NCI-H460 (cell line): ENCODE measurements at regions not wholly inside any gene's neighbourhood (a gene's known extent, or its start where the extent isn't known, plus 50 kb on each side); places are given as distances from the start of the nearest gene placed in this dataset.

Source experiments
- DNase-seq: peaks from one replicate; pipeline ENCODE4 v3.0.0-alpha.2; 2016; ENCODE audit warnings: low read depth; ENCODE audit errors: extremely low read depth

DNA sequence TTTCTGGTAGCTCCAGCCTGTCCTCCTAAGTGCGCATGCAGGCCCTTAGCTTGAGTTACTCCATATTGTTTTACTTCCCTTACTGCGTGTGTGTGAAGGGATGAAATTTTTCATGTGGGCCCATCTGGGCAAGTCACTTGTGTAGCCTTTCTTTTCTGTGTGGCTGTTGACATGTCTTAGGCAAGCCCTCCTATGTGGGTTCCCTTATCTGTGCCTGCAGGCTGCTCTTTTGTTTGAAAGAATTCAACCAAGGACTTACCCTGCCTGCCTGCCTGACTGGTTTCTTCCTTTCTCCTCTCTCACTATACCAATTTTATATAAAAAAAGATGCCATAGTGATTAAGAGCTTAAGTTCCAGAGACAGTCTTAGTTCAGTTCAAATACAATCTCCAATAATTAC lies 249.3 kb downstream of the ATG4C start:
- DNase-seq, result no peak

DNA sequence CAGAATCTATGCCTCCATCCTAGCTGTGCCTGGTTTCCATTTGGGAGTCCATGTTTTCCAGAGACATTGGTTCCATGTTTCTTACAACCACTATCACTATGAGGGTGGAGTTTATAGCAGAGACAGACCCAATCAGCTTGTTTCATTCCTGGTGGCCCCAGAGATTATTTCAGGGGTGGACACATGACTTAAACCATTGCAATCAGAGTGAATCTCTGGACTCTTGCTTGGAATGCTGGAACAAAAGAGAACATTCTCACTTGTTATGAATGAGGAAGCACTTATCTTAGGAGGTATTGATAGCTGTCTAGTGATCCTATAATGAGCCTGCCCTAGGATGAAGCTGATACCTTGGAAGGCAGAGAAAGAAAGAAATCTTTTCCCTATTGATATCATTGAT lies 250.3 kb downstream of the ATG4C start:
- DNase-seq, result no peak

DNA sequence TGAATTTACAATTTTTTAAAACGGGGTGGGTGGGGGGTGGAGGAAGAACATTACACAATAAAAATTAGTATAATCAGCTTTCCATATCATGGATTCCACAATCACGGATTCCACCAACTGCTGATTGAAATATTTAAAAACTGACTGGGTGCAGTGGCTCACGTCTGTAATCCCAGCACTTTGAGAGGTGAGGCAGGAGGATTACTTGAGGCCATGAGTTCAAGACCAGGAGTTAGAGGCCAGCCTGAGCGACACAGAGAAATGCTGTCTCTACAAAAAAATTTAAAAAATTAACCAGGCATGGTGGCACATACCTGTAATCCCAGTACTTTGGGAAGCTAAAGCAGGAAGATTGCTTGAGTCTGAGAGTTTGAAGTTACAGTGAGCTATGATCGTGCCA lies 254.7 kb downstream of the ATG4C start:
- no peak for DNase-seq

DNA sequence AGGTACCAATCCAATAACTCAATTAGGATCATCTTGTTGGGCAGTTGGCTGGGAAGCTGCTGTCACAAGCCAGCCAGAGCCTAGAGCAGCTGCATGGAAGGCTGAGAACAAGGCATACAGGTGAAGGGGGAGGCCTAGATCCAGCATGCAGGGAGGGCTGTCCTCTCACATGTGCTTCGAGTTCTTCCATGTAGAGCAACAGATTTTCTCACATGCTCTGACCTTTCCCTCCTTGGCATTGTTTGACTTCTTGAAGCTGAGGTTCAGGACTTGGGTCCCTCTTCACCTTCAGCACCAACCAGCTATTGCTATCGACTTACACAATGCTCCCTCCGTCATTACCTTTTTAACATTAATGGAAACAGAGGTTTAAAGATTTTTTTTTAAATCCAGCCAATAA lies 257.7 kb downstream of the ATG4C start:
- no peak for DNase-seq

DNA sequence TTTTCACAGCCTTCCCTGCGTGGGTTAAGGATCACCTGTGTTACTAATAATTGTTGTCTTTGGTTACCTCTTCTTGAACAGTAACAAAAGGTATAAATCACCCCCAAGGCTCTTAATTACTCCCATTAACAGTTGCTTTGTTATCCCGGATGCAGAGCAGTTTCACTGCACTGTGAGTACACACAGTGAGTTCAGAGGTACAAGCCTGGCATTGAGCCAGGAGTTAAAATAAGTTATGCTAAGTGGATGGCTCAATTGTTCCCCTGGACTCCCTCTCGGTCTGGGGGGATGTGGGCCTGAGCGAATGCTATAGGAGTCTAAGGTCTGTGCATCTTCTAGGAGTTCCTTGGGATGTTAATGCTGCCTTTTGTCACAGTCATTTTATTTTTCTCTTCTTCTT lies 258.3 kb downstream of the ATG4C start:
- DNase-seq, result no peak

DNA sequence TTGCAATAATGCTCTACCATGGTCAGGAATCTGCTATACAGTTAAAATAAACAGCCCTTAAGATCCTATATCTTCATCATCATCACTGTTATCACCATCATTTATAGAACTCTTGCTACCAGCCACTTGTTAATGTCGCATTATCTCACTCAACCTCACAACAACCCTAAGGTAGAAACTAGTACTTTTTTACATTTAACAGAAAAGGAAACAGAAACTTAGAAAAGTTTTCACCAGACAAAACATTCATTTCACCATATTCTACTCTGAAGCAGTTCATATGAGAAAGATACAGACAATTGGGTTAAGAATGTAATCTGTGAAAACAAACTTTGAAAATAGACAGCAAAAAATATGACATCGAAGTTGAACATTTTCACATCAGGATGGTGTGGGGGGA lies 262.6 kb downstream of the ATG4C start:
- no peak for DNase-seq

DNA sequence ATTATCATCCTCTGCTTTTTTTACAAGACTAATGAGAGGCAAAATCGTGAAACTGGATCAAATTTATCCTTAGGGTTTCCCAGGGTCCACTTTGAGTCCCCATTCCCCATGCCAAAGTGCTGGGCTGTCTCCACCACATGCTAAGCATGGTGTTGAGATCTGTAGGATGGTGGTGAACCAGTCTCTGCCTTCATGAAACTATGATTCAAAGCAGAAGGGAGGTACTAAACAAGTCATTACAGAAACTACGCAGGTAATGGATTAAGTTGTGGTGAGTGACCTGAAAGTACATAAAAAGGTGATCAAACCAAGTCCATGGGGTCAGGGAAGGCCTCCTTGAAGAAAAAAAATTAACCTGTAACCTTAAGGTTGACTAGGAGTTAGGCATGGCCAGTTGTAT lies 265.2 kb downstream of the ATG4C start:
- no peak for DNase-seq

DNA sequence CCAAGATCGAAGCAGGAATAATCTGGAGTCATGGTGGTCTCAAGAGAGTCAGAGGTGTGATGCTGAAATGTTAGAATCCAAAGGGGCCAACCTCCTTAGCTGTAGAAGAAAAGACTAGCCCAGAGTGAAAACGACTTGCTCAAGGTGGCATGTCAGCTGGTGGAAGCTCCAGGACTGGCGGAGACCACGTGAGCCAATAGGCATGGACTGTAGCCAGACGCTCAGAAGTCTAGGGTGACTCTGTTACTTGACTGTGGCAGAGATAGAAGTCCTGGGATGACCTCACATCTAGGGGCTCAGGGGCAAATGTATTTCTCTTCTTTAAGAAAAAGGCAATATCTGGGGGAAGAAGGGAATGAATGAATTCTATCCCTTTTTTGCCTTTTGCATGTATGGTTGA lies 267.4 kb downstream of the ATG4C start:
- no peak for DNase-seq

DNA sequence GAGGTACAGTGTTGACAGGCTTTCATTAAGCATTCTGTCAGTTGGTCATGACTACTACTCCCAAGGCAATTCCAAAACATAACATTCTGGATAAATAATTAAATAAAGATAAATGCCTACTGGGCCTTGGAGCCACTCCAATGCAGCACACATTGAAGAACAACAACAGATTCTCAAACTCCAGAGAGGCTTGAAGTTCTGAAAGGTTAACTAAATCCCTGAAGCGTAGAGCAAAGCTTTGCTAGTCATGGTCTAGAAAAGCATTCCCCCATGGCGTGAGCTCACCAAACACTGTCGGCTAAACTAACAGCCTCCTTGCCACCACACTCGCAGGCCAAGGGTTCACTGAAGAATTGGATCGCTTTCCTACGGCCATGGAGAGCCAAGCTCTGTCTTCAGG lies 268.0 kb downstream of the ATG4C start:
- DNase-seq, result no peak

DNA sequence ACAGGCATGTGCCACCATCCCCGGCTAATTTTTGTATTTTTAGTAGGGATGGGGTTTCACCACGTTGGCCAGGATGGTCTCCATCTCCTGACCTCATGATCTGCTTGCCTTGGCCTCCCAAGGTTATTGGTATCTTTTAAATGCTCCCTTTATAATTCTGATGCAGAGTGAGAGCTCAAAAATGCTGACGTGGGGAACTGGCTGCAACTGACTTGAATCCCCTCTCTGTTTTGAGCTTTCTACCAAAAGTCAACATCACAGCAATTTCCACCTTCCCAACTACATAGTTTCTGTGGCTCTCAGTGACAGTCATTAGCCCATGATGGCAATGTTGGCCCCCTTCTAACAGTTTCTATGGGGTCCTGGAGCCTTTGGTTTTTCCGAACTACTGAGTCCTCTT lies 268.2 kb upstream of the FOXD3 start:
- DNase-seq, result no peak

DNA sequence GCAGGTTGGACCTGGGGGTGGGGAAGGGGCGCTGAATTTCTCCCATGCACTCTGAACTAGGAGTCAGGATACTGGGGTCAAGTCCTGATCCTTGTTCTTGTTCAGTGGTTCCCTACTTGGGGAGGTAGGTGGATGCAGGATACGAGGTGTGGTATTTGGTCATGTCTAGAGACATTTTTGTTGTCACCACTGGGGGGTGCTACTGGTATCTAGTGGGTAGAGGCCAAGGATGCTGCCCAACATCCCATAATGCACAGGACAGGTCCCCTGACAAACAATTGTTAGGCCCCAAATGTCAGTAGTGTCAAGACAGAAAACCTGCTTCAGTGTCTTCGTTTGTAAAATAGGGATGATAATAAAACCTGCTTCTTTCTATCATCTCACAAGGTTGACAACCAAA lies 259.0 kb upstream of the FOXD3 start:
- DNase-seq, result no peak

DNA sequence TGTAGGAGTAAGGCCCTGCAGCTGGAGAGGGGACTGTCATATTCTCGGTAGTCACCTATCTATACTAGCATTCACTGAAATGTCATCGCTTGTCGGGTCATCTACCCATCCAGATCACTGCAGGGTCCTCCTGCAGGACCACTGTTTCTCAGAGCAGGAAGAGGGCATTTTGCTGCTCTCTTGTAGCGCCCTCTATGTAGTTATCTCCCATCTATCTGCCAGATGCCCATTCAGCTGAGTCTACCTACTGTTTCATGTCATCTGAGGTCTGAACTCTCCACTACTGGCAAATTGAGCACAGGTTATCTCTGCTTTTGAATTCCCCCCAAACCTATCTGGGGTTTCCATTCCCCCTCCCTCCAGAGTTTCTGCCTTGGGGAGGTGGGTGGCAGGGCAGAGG lies 258.2 kb upstream of the FOXD3 start:
- no peak for DNase-seq

DNA sequence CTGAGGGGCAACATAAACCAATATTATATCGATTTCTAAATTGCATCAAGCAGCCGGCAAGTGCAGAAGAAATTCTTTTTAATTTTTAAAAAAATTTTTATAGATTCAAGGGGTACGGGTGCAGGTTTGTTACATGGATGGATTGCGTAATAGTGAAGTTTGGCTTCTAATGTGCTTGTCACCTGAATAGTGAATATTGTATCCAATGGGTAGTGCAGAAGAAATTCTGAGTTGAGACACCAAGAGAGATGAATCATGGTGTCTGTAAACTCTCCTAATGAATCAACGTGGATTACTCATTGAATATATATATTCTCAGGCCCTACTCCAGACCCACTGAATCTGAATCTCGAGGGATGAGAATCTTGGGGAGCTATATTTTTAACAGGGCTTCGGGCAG lies 253.7 kb upstream of the FOXD3 start:
- DNase-seq, result no peak

DNA sequence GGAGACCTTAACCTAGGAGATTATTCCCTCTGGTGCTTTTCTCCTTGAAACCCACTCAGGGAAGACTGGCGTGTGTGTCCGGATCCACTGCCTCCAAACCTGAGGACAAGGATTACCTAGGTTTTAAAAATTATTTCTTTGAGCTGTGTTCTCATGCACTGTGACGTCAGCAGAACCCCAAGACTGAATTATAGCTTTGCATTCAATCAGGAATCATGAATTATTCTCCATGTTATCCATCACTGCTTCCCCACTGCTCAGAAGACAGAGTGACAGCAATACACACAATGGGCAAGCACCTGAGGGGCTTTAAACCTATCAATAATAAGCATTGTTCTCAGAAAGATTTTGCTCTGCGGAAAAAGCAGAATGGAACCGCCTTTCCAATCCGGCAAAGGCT lies 253.2 kb upstream of the FOXD3 start:
- no peak for DNase-seq

DNA sequence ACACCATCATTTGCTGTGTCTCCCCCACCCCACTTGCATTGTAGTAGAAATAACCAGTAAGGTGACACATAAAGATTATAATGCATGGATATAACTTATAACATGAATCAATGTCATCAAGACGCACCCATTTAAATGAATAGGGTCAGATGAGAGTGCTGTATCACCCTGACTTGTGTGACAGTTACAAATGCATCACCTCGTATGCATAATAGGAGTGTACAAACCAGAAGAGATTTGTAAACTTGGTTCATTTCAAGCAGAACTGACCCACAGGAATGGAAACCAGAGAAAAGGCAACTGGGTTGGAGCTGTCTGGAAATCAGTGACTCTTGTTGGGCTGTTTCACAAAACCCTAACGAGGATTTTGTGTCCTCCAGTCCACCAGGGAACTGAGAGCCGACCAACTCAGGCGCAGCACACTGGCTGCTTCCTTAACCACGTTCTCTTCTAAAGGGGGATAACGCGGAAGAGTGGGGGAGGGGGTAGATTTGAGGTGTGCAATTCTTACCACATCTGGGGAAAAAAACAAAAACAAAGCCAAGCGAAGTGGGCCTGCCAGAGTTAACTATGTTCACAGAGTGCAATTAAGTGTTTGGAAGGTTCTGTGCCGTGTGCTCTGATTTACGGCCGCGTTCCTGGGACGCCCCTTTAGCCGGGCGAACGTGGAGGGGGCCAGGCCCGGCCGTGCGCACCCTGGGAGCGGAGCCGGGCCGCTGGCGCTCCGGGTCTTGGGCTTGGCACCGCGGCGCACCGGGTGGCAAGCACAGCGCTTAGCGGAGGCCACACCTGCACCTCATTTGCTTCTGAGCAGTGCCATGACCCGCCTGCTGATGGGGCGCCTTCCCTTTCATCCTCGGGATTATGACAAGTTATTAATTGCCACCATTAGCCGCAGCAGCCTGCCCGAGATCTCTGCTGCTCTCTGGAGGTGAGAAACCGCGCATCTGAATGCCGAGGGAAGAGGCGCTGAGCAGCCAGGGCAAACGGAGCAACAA lies 248.8 kb upstream of the FOXD3 start:
- no peak for DNase-seq

DNA sequence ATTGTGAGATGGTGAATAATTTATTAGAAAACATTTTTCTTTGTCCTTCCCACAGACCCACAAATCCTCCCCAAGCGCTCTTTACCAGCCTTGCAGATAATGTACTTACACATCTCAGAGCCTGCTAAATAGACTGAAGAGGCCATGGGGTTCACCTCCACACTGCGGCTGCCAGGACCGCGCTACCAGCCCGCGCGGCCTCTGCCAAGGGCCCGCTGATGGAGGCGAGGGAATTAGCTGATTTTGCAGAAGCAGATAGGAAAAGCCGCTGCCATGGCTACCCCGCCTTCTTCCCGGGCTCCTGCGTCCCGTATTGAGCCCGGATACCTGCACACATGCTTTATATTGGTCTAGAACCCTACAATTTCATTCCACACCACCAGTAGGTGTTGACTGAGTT lies 248.0 kb upstream of the FOXD3 start:
- DNase-seq, result no peak

DNA sequence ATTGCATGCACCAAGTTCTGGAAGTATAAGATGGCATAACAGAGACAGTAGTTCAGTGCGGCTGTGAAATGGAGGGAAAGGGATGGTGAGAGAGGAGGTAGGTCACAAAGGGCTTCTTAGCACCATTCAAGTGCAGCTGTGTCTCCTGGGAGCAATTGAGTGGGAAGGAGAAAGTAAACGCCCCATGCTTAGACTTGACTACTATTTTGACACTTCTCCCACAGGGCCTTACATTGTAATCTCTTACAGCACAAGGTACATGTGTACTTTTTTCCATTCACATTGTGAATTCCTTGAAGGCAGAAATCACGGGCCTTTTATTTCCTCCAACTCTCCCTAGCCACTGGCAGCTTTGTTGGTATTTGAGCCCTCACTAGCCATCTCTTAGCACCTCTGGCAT lies 239.6 kb upstream of the FOXD3 start:
- no peak for DNase-seq

DNA sequence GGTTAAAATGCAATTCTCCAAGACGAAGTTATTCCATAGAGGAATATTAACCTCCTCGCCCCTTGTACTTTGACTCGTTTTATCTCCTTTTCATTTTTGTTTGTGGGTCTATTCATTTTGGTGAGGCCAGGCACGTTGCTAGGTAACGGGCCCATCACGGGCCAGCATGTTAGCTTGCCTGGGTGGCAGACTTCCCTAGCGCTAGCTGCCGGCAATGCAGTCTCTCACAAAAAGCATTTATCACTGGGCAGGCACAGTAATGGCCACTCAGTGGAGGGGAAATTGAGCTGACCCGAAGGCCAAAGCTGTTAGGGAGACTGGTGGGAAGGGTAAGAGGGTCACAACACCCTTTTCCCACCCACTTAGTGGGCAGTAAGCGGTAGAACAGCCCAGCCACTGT lies 234.4 kb upstream of the FOXD3 start:
- DNase-seq, result no peak

DNA sequence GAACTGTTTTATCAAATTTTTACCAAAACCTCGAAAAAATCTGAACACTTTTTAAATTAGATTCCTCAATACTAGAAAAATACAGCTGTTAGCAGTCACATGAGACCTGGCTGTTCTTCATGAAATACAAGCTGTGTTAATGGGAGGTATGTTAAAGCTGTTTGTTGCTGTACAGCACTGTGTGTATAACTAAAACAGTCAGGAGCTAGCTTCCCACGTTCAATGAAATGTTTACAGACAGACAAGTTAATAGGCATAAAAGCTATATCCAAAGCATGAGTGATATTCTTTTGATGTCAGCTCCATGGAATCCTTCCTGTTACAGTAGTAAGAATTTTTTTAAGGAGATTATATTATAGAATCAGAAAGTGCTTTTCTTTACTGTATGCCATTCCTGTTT lies 223.2 kb upstream of the FOXD3 start:
- DNase-seq, result no peak

DNA sequence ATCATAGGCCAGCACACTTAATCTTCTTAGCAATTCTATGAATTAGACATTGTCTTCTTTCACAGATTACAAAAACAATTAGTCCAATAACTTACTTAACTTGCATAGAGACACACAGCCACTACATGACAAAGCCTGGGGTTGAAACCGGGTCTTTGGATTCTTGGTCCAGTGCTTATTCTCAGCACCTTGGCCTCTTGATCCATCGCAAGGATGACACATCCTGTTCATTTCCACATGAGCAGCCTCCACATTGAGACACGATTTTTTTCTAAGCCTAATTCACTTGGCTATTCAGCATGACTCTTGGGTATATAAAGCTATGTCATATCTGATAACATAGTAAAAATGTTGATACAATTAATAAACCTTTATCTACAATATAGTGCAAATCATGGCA lies 221.0 kb upstream of the FOXD3 start:
- DNase-seq, result no peak

DNA sequence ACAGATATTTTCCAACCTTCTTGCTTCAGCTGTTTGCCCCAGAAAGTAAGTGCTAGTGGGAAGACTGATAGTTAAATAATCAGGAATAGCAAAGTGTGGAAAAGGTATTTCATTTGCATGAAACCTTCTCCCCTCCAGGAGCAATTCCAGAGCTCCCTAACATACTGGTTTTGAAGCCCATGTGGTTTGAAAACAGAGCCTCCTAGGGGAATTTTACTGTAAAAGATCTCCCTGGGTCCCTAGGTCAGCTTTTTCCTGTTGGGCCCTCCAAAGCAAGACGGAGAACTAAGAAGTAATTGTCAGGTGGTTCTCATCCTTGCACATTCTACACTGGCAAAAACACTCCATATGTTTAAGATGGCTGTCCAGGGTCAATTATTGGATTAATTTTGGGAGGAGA lies 218.7 kb upstream of the FOXD3 start:
- DNase-seq, result no peak

DNA sequence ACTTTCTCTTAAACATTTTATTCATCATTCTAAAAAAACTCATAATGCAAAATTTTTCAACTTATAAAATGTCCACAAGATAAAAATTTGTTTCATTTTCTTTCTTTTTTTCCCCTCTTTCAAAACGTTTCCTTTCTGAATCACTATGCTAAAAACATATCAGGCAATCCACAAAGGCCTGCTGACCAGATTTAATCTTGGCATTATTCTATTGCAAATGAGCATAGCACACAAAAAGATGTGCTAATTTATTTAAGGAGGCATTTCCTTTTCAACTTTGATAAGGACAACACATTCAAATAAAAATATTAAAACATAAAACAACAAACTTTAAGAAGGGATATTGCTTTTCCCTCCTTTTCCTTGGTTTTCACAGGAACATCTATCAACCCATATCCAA lies 215.3 kb upstream of the FOXD3 start:
- DNase-seq, result no peak

DNA sequence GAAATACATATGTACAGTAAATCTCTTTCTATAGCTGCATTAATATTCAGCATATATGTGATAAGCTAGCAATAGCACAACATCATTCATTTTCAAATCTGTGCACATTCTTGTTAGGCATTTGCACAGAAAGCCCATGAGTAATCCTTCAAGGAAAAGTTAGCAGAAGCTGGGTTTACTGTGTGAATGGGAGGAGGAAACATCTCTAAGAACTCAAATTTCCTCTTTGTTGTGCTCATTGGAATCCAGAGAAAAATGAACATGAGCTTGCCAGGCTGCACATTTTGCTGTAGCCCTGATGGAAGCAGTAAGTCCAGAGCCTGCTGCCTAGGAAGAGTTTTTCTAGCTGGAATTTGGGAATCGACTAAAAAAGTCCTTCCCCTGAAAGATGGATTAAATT lies 214.2 kb upstream of the FOXD3 start:
- no peak for DNase-seq
